ENCODE measurements at regions not wholly inside any gene's neighbourhood (a gene's known extent, or its start where the extent isn't known, plus 50 kb on each side); places are given as distances from the start of the nearest gene placed in this dataset.
A peak's percentile ranks its signal among the peaks of the same experiment; 100 is the strongest.

DNA sequence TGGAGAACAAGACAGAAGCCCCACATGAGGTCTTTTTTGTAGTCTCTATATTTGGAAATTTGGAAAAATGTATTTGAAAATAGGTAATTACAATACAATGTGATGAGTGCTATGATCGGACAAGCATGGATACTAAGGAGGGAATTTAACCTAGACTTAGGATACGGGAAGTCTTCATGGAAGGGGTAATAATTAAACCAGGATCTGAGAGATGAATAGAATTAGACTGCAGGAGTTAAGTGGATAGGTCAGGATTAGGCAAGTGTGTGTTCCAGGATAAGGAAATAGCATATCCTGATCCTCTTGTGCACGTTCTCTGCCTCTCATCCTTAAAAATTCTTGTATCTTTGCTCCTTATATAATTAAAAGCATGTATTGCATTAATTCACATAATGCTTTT lies 223.3 kb upstream of the PRICKLE1 start (continued):
- TF ChIP-seq ZNF548 (tag by site-specific recombination; IDR thresholded peaks at IDR 0.05) (no peak), ZNF23 (tag by site-specific recombination; IDR thresholded peaks at IDR 0.05; ENCODE audit: borderline replicate concordance) (no peak), ZBTB7A (tag by site-specific recombination; IDR thresholded peaks at IDR 0.05; ENCODE audit: low read depth) (no peak), ZNF518A (tag by site-specific recombination; conservative IDR thresholded peaks at IDR 0.05; ENCODE audit: low read depth) (no peak)
- TF ChIP-seq, protein P1, sequence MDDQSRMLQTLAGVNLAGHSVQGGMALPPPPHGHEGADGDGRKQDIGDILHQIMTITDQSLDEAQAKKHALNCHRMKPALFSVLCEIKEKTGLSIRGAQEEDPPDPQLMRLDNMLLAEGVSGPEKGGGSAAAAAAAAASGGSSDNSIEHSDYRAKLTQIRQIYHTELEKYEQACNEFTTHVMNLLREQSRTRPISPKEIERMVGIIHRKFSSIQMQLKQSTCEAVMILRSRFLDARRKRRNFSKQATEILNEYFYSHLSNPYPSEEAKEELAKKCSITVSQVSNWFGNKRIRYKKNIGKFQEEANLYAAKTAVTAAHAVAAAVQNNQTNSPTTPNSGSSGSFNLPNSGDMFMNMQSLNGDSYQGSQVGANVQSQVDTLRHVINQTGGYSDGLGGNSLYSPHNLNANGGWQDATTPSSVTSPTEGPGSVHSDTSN (CRISPR knock-in tag; IDR thresholded peaks at IDR 0.05) = no peak
- TF ChIP-seq, protein P2, sequence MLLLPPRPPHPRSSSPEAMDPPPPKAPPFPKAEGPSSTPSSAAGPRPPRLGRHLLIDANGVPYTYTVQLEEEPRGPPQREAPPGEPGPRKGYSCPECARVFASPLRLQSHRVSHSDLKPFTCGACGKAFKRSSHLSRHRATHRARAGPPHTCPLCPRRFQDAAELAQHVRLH (tag by site-specific recombination; IDR thresholded peaks at IDR 0.05) = no peak

- H3K27ac ChIP-seq (ENCODE audit: extremely low read depth, low read depth, low read length) = no peak overlapping the region
- H3K9me3 ChIP-seq (ENCODE audit: control insufficient read depth, insufficient read depth, low read depth, low read length) = no peaks in the 10 kb centered on the region
- ChIA-PET POLR2A (no interaction called here), CTCF (interaction anchor here (0.6 kb wide), 1 partner anchor 213 kb away, joined by 4 read pairs; no protein-coding TSS in a partner anchor)
- no peaks in the 10 kb centered on the region for H3K36me3 ChIP-seq (ENCODE audit: control insufficient read depth in 2 of 2, insufficient read depth in 1 of 2, low read length in 2 of 2)
- no peak for TF ChIP-seq ZNF354C (tag by site-specific recombination; IDR thresholded peaks at IDR 0.05; ENCODE audit: borderline replicate concordance, low read depth)
- 0 out of 2 replicates have a peak, but pooled peaks have one; percentile 18 for TF ChIP-seq REST (tag by site-specific recombination; IDR thresholded peaks at IDR 0.05)
- no peak overlapping the region for H3K4me3 ChIP-seq (ENCODE audit: low read depth, low read length)
- H3K4me1 ChIP-seq (ENCODE audit: control insufficient read depth, insufficient read depth, low read length) = peaks cover 4% of the 10 kb centered on the region; the same call in 1 of the 2 replicates
These were observed 222.5 kb upstream of the PRICKLE1 start for GRCh38 chr12:42812086-42812485.

GRCh38 chr12:42810006-42810405 lies 220.5 kb upstream of the PRICKLE1 start:
- TF ChIP-seq ZSCAN18 (tag by site-specific recombination; IDR thresholded peaks at IDR 0.05) (no peak), SP3 (tag by site-specific recombination; IDR thresholded peaks at IDR 0.05) (no peak), ZNF670 (tag by site-specific recombination; IDR thresholded peaks at IDR 0.05; ENCODE audit: low read depth) (no peak), ZNF513 (tag by site-specific recombination; IDR thresholded peaks at IDR 0.05) (no peak)
- ChIA-PET POLR2A (no interaction called here), CTCF (no interaction called here)

More at GRCh38 chr12:42810006-42810405, 220.5 kb upstream of the PRICKLE1 start:
- peaks cover 4% of the 10 kb centered on the region; the same call in 1 of the 2 replicates for H3K4me1 ChIP-seq (ENCODE audit: control insufficient read depth, insufficient read depth, low read length)
- H3K9me3 ChIP-seq (ENCODE audit: control insufficient read depth, insufficient read depth, low read depth, low read length) = no peaks in the 10 kb centered on the region
- no peak overlapping the region for H3K4me3 ChIP-seq (ENCODE audit: low read depth, low read length)
- no peak overlapping the region for H3K27ac ChIP-seq (ENCODE audit: extremely low read depth, low read depth, low read length)
- no peaks in the 10 kb centered on the region for H3K36me3 ChIP-seq (ENCODE audit: control insufficient read depth in 2 of 2, insufficient read depth in 1 of 2, low read length in 2 of 2)
